Activated naive CD4-positive, alpha-beta T cell treated with anti-CD3 and anti-CD28 coated beads, Interleukin-2, amount 50 U/mL, for 24 hours (primary cell): ENCODE measurements at regions not wholly inside any gene's neighbourhood (a gene's known extent, or its start where the extent isn't known, plus 50 kb on each side); places are given as distances from the start of the nearest gene placed in this dataset.
"Not testable (repeated sequence)": the region's sequence is repeated elsewhere in the genome, so short reads cannot be mapped to it uniquely, and the experiment has no call there.

Source experiments
- H3K27ac Mint-ChIP-seq: one replicate; pipeline ENCODE4 v1.8.0; 2021; ENCODE audit warnings: mild to moderate bottlenecking, mixed read lengths
- H3K27me3 Mint-ChIP-seq: one replicate; pipeline ENCODE4 v1.8.0; 2021; ENCODE audit warnings: mixed read lengths
- H3K36me3 Mint-ChIP-seq: one replicate; pipeline ENCODE4 v1.8.0; 2021; ENCODE audit warnings: mixed read lengths
- H3K4me1 Mint-ChIP-seq: one replicate; pipeline ENCODE4 v1.8.0; 2021; ENCODE audit warnings: mixed read lengths
- H3K4me3 Mint-ChIP-seq: one replicate; pipeline ENCODE4 v1.8.0; 2021; ENCODE audit warnings: mild to moderate bottlenecking, mixed read lengths
- H3K9me3 Mint-ChIP-seq: one replicate; pipeline ENCODE4 v1.8.0; 2021; ENCODE audit warnings: mixed read lengths

DNA sequence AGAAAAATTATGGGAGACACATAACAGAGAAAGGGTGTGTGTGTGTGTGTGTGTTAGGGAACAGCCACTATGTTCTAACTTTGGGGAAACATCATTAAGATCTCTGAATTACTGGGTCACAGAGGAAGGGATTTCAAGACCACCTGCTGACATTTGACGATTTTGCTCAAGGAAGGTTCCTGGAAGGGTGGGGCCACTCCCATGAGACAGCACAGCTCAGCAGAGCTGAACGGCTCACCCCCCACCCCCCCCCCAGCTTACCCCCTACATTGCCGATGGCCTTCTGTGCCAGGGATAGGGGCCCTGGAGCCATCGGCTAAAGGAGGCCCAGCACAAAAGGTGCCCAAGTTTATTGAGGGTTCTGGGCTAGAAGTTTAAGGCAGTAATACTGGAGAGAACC is 122.4 kb downstream of the NPIPB11 start:
- H3K9me3 Mint-ChIP-seq, H3K27ac Mint-ChIP-seq, H3K27me3 Mint-ChIP-seq, H3K4me1 Mint-ChIP-seq, H3K4me3 Mint-ChIP-seq, H3K36me3 Mint-ChIP-seq: not testable (repeated sequence)

DNA sequence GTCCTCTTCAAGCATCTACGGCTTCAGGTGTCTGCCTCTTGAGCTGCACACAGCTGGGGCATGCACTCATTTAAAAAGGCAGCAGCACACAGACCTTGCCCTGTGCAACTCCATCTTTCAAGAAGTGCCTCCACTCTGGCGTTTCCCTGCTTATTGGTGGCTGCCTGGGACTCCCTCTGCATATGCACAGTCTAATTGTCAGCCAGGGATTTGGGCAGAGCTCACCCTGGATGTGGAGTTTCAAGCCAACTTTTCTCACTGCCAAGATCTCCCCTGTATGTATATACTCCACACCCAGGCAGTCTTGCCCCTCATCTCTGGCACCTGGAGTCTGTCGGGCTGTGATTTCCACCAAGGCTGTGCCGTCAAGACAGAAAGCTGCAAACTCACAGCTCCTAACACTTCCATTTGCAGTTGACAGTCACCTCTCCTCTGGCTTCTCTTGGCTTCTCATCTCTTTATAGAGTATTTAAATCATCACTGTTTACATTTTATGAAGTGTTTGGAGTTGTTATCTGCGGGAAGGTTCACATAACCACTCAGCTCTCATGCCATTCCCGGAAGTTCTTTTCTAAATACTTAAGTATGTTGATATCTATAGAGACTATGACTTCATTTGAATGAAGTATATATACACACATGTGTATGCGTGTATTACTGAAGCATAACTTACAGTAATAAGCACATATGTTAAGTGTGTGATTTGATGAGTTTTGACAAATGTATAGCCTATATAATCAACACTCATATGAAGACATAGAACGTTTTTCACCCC is 128.2 kb downstream of the NPIPB11 start:
- H3K27ac Mint-ChIP-seq, H3K27me3 Mint-ChIP-seq, H3K4me3 Mint-ChIP-seq, H3K9me3 Mint-ChIP-seq, H3K36me3 Mint-ChIP-seq, H3K4me1 Mint-ChIP-seq: not testable (repeated sequence)

DNA sequence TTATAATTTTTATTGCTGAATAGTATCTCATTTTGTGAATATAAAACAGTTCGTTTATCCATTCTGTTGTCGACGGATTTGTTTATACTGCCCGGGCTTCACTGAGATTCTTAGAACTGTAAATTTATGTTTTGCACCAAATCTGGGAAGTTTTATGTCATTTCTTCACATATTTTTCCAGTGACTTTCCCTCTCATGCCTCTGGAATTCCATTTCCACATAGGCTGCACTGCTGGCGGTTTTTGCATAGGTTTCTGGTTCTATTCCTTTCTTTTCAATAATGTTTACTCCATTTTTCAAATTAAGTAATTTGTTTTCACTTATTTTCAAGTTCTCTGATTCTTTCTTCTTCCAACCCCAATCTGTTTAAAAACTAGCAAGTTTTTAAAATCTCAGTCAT is 130.1 kb downstream of the NPIPB11 start:
- H3K36me3 Mint-ChIP-seq, H3K27me3 Mint-ChIP-seq, H3K9me3 Mint-ChIP-seq, H3K4me3 Mint-ChIP-seq, H3K4me1 Mint-ChIP-seq, H3K27ac Mint-ChIP-seq: not testable (repeated sequence)

- not testable (repeated sequence) for H3K36me3 Mint-ChIP-seq, H3K27ac Mint-ChIP-seq
Measured at GRCh38 chr16:29274055-29275035, 132.2 kb downstream of the NPIPB11 start.

GRCh38 chr16:29273298-29274054 is 133.0 kb downstream of the NPIPB11 start:
- not testable (repeated sequence) for H3K9me3 Mint-ChIP-seq, H3K4me3 Mint-ChIP-seq, H3K27ac Mint-ChIP-seq, H3K36me3 Mint-ChIP-seq, H3K4me1 Mint-ChIP-seq, H3K27me3 Mint-ChIP-seq

More at GRCh38 chr16:29274055-29275035, 132.2 kb downstream of the NPIPB11 start:
- not testable (repeated sequence) for H3K4me3 Mint-ChIP-seq, H3K9me3 Mint-ChIP-seq, H3K4me1 Mint-ChIP-seq, H3K27me3 Mint-ChIP-seq

DNA sequence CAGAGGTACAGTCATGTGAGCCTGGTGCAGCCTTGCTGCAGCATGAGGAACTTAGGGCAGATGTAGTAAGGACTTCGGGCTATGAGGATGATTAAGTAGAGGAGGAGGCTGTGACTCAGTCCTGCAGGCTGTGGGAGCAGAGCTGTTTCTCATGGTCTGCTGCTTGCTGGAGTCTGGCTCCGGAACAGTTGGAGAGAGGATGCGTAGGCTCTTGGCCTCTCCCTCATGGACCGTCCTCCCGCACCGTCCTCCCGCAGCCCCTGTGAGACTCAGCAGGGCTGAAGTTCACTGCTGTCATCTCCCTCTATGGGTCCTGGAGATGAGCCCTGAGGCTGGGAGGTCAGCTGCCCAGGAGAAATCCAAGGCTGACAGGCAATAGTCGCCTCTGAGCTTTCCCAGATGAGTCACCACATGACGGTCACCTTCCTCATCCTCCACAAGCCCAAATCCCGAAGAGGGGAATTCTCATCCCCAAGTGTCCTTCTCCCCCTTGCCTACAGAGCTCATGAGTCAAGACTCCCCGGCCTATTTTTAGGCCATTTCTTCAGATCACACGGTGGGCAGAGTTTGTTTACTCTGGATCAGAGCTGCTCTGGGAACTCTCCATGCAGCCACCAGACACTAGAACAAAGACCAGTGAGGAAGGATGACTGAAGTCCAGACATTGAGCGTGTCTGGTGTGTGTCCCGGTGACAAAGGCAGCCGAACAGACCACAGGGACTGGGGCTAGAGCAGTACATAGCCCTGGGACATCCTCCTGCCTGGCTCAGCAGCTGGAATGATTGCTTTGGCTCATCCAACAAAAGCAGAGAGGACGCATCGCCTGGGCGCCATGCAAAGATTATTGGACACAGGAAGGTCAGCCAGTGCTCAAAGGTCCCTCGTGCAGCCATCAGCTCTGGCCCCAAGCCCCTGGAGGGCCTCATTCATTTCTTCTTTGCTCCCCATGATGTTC is 134.5 kb downstream of the NPIPB11 start:
- H3K27ac Mint-ChIP-seq, H3K9me3 Mint-ChIP-seq, H3K4me1 Mint-ChIP-seq, H3K4me3 Mint-ChIP-seq, H3K36me3 Mint-ChIP-seq, H3K27me3 Mint-ChIP-seq: not testable (repeated sequence)

GRCh38 chr16:29270923-29271322 is 135.6 kb downstream of the NPIPB11 start:
- H3K27me3 Mint-ChIP-seq, H3K4me1 Mint-ChIP-seq, H3K9me3 Mint-ChIP-seq, H3K4me3 Mint-ChIP-seq, H3K27ac Mint-ChIP-seq, H3K36me3 Mint-ChIP-seq: not testable (repeated sequence)

GRCh38 chr16:29270033-29270432 is 136.5 kb downstream of the NPIPB11 start:
- not testable (repeated sequence) for H3K27me3 Mint-ChIP-seq, H3K9me3 Mint-ChIP-seq, H3K4me1 Mint-ChIP-seq, H3K27ac Mint-ChIP-seq, H3K36me3 Mint-ChIP-seq, H3K4me3 Mint-ChIP-seq

GRCh38 chr16:29269192-29269811 is 137.2 kb downstream of the NPIPB11 start:
- not testable (repeated sequence) for H3K4me1 Mint-ChIP-seq, H3K27me3 Mint-ChIP-seq, H3K9me3 Mint-ChIP-seq, H3K4me3 Mint-ChIP-seq, H3K36me3 Mint-ChIP-seq, H3K27ac Mint-ChIP-seq

GRCh38 chr16:29268785-29269191 is 137.7 kb downstream of the NPIPB11 start:
- H3K4me1 Mint-ChIP-seq, H3K36me3 Mint-ChIP-seq, H3K27ac Mint-ChIP-seq, H3K9me3 Mint-ChIP-seq, H3K27me3 Mint-ChIP-seq, H3K4me3 Mint-ChIP-seq: not testable (repeated sequence)

DNA sequence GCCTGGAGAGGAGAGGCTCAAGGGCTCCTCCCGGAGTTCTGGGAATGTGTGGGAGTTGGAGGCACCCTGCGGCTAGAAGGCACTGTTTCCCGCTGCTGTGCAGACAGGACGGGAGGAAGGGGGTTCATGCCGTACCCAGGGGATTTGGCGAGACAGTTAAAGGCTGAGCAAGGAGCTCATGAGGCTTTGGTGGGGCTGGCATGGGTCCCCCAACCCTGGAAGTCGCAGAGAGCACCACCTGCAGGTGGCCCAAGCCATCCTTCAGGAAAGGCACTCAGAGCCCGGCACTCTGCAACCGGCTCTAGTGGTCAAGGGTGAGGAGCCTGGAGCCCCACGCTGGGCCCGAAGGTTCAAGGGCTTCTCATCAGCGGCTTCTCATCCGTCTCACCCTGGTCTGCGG is 138.2 kb downstream of the NPIPB11 start:
- H3K9me3 Mint-ChIP-seq, H3K4me3 Mint-ChIP-seq: not testable (repeated sequence)

GRCh38 chr16:29267891-29268290 is 138.6 kb downstream of the NPIPB11 start:
- not testable (repeated sequence) for H3K27me3 Mint-ChIP-seq, H3K36me3 Mint-ChIP-seq, H3K9me3 Mint-ChIP-seq, H3K4me3 Mint-ChIP-seq, H3K4me1 Mint-ChIP-seq, H3K27ac Mint-ChIP-seq

More for the DNA sequence above, 138.2 kb downstream of the NPIPB11 start:
- H3K36me3 Mint-ChIP-seq, H3K27ac Mint-ChIP-seq, H3K4me1 Mint-ChIP-seq, H3K27me3 Mint-ChIP-seq: not testable (repeated sequence)

- H3K4me1 Mint-ChIP-seq, H3K36me3 Mint-ChIP-seq, H3K4me3 Mint-ChIP-seq, H3K27me3 Mint-ChIP-seq, H3K27ac Mint-ChIP-seq, H3K9me3 Mint-ChIP-seq: not testable (repeated sequence)
Measured at GRCh38 chr16:29267055-29267619, 139.4 kb downstream of the NPIPB11 start.

- not testable (repeated sequence) for H3K36me3 Mint-ChIP-seq, H3K4me1 Mint-ChIP-seq, H3K27ac Mint-ChIP-seq, H3K9me3 Mint-ChIP-seq, H3K4me3 Mint-ChIP-seq, H3K27me3 Mint-ChIP-seq
Measured at GRCh38 chr16:29266612-29267011, 139.9 kb downstream of the NPIPB11 start.
